GM20000 (cell line): ENCODE measurements at regions not wholly inside any gene's neighbourhood (a gene's known extent, or its start where the extent isn't known, plus 50 kb on each side); places are given as distances from the start of the nearest gene placed in this dataset.

Experiments
- DNase-seq: peaks from one replicate; pipeline ENCODE4 v3.0.0; 2012; ENCODE audit warnings: low spot score
- CTCF ChIP-seq: IDR thresholded peaks from 2 replicates; pipeline ENCODE4 v1.5.1; 2012; ENCODE audit warnings: mild to moderate bottlenecking, control low read depth; ENCODE audit errors: extremely low read depth, missing control alignments

- no peak for DNase-seq
These were observed 324.3 kb upstream of the POU3F1 start for GRCh38 chr1:38370716-38371504.

GRCh38 chr1:38365242-38365641 lies 318.6 kb upstream of the POU3F1 start:
- DNase-seq = no peak
- no peak for TF ChIP-seq CTCF

More at GRCh38 chr1:38370716-38371504, 324.3 kb upstream of the POU3F1 start:
- TF ChIP-seq CTCF = no peak

- DNase-seq = no peak
These were observed 315.0 kb upstream of the POU3F1 start for GRCh38 chr1:38361566-38361965.

GRCh38 chr1:38360807-38361206 lies 314.2 kb upstream of the POU3F1 start:
- no peak for TF ChIP-seq CTCF
- no peak for DNase-seq

More at GRCh38 chr1:38361566-38361965, 315.0 kb upstream of the POU3F1 start:
- no peak for TF ChIP-seq CTCF

GRCh38 chr1:38353956-38354355 lies 307.4 kb upstream of the POU3F1 start:
- TF ChIP-seq CTCF = no peak
- DNase-seq = no peak

- TF ChIP-seq CTCF = no peak
- DNase-seq = no peak
These were observed 306.3 kb upstream of the POU3F1 start for GRCh38 chr1:38352869-38353268.

- no peak for DNase-seq
- no peak for TF ChIP-seq CTCF
These were observed 301.0 kb upstream of the POU3F1 start for GRCh38 chr1:38347446-38348175.
